Calu3 (cell line): ENCODE measurements at regions not wholly inside any gene's neighbourhood (a gene's known extent, or its start where the extent isn't known, plus 50 kb on each side); places are given as distances from the start of the nearest gene placed in this dataset.

Experiments
- BruUV-seq: library from RNA; stranded (reverse); fragments of 400-500 nt; replicated peaks from 2 replicates; lab custom pipeline; 2021; lab: Mats Ljungman, UMichigan
- CTCF ChIA-PET: fragments of 300-600 bp; sonication (Branson Sonifier 250); formaldehyde crosslinking; loops from one replicate; lab custom pipeline; 2022; ENCODE audit warnings: antibody characterized with exemption; lab: Charles Lee
- DNase-seq: peaks from one replicate; pipeline ENCODE4 v3.0.0; 2022
- H3K27ac Mint-ChIP-seq: one replicate; pipeline ENCODE4 v1.8.0; 2022; ENCODE audit warnings: mixed read lengths; ENCODE audit not compliant: unreplicated experiment
- H3K27me3 Mint-ChIP-seq: one replicate; pipeline ENCODE4 v1.8.0; 2022; ENCODE audit warnings: mixed read lengths; ENCODE audit not compliant: unreplicated experiment
- H3K36me3 Mint-ChIP-seq: one replicate; pipeline ENCODE4 v1.8.0; 2022; ENCODE audit warnings: mild to moderate bottlenecking, moderate library complexity, mixed read lengths; ENCODE audit not compliant: insufficient read depth, unreplicated experiment
- H3K4me1 Mint-ChIP-seq: one replicate; pipeline ENCODE4 v1.8.0; 2022; ENCODE audit warnings: mild to moderate bottlenecking, low read depth, mixed read lengths; ENCODE audit not compliant: unreplicated experiment
- H3K4me3 Mint-ChIP-seq: one replicate; pipeline ENCODE4 v1.8.0; 2022; ENCODE audit warnings: mild to moderate bottlenecking, low read depth, moderate library complexity, mixed read lengths; ENCODE audit not compliant: unreplicated experiment
- H3K9me3 Mint-ChIP-seq: one replicate; pipeline ENCODE4 v1.8.0; 2022; ENCODE audit warnings: low read depth, mixed read lengths; ENCODE audit not compliant: unreplicated experiment
- intact Hi-C: fragments of 100-400 bp; cut with micrococcal nuclease; formaldehyde crosslinking; loops from one replicate; pipeline ENCODE4 v1.10.0; 2022; ENCODE audit not compliant: unreplicated experiment
- TF ChIP-seq, protein P1 (sequence below): fragments of 200-600 bp; IDR thresholded peaks from one replicate; pipeline ENCODE4 v1.8.0; 2022; ENCODE audit warnings: antibody characterized with exemption; ENCODE audit not compliant: unreplicated experiment

DNA sequence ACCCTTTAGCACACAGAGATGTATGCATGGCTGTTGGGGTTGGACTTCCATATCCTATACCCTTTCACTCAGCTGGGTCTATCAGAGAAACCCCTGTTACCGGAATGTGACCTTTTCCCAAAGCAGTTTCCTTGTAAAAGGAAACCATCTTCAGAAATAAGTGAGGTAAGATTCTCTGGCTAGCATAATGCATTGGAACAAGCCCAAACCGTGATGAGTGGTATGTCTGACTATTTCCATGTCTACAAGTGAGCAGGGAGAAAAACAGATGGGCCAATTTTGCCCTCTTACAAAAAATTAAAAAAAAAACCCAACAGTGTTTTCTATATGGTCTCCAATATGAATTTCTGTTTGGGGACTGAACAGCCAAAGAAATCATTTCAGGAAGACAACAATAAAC is 283.9 kb downstream of the SMARCA1 start:
- no peak overlapping the region for H3K4me3 Mint-ChIP-seq
- no peaks in the 10 kb centered on the region for H3K4me1 Mint-ChIP-seq

DNA sequence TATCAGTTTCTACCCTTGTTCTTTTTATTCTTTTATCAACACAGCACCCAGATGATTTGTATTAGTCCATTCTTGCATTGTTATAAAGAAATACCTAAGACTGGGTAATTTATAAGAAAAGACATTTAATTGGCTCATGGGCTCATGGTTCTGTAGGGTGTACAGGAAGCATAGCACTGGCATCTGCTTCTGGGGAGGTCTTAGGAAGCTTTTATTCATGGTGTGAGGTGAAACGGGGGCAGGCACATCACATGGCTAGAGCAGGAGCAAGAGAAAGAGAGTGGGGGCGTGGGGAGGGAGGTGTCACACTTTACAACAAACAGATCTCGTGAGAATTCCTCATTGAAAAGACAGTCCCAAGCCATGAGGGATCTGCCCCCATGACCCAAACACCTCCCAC is 285.3 kb downstream of the SMARCA1 start:
- CTCF ChIA-PET = no interaction called here
- H3K4me1 Mint-ChIP-seq = peaks cover 8% of the 10 kb centered on the region
- BruUV-seq = no TSS peak
- intact Hi-C loops = no loop called here
- no peaks in the 10 kb centered on the region for H3K36me3 Mint-ChIP-seq
- no peak overlapping the region for H3K27ac Mint-ChIP-seq
- no peak overlapping the region for H3K4me3 Mint-ChIP-seq
- TF ChIP-seq, protein P1, sequence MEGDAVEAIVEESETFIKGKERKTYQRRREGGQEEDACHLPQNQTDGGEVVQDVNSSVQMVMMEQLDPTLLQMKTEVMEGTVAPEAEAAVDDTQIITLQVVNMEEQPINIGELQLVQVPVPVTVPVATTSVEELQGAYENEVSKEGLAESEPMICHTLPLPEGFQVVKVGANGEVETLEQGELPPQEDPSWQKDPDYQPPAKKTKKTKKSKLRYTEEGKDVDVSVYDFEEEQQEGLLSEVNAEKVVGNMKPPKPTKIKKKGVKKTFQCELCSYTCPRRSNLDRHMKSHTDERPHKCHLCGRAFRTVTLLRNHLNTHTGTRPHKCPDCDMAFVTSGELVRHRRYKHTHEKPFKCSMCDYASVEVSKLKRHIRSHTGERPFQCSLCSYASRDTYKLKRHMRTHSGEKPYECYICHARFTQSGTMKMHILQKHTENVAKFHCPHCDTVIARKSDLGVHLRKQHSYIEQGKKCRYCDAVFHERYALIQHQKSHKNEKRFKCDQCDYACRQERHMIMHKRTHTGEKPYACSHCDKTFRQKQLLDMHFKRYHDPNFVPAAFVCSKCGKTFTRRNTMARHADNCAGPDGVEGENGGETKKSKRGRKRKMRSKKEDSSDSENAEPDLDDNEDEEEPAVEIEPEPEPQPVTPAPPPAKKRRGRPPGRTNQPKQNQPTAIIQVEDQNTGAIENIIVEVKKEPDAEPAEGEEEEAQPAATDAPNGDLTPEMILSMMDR = no peak
- H3K27me3 Mint-ChIP-seq = no peaks in the 10 kb centered on the region
- peaks cover 7% of the 10 kb centered on the region for H3K9me3 Mint-ChIP-seq
- no peak for DNase-seq

More for the DNA sequence above, 283.9 kb downstream of the SMARCA1 start:
- Mint-ChIP-seq H3K27ac (no peak overlapping the region), H3K9me3 (peaks cover 7% of the 10 kb centered on the region), H3K36me3 (no peaks in the 10 kb centered on the region), H3K27me3 (no peaks in the 10 kb centered on the region)
- intact Hi-C loops = no loop called here
- TF ChIP-seq, protein P1 = no peak
- BruUV-seq = no TSS peak
- CTCF ChIA-PET = no interaction called here
- no peak for DNase-seq

DNA sequence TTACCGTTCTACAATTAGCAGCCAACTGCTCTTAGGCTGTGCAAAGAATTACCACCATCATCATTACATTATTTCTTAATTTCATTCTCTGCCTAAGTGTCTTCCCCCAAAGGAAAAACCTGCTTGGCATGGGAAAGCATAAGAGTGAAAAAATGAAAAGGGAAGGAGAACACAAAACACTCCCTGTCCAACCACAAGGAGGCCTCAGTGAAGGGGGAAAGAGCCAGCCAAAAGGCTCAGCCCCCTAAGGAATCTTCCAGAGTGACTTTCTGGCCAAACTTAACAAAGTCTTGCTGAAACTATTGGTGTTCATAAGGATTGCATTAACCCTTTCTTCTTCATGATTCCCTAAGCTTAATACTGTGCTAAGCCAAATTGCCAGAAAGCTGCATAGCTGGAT is 287.4 kb downstream of the SMARCA1 start:
- Mint-ChIP-seq H3K27me3 (no peaks in the 10 kb centered on the region), H3K9me3 (peaks cover 3% of the 10 kb centered on the region), H3K27ac (no peak overlapping the region), H3K36me3 (no peaks in the 10 kb centered on the region), H3K4me1 (peaks cover 8% of the 10 kb centered on the region), H3K4me3 (no peak overlapping the region)
- TF ChIP-seq, protein P1 = no peak
- intact Hi-C loops = no loop called here
- DNase-seq = no peak
- CTCF ChIA-PET = no interaction called here
- no TSS peak for BruUV-seq

DNA sequence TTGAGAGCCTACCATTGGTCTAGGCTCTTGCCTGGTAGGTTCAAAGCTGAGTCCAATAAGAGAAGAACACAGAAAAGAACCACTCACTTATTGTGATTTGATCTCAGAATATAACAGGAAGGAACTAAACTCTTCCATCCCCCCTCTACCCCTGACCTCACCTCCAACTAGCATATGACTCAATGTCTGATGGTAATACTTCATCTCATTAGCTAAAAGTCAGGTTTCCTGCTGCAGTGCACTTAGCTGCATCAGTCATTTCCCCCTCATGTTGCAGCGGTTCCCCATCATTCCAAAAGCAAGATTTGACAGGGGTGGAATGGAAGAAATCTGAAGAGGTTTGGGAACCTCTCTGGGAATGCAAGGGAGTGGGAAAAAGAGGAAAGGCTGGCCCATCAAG is 289.5 kb downstream of the SMARCA1 start:
- CTCF ChIA-PET = no interaction called here
- no TSS peak for BruUV-seq
- Mint-ChIP-seq H3K27me3 (no peaks in the 10 kb centered on the region), H3K4me3 (peak overlapping the region; percentile 17), H3K27ac (no peak overlapping the region), H3K9me3 (peaks cover 3% of the 10 kb centered on the region), H3K36me3 (no peaks in the 10 kb centered on the region), H3K4me1 (peaks cover 8% of the 10 kb centered on the region)
- intact Hi-C loops = no loop called here
- no peak for DNase-seq
- TF ChIP-seq, protein P1 = no peak
